GF-D8 (cell line): ENCODE measurements at regions not wholly inside any gene's neighbourhood (a gene's known extent, or its start where the extent isn't known, plus 50 kb on each side); places are given as distances from the start of the nearest gene placed in this dataset.
"Not testable (repeated sequence)": the region's sequence is repeated elsewhere in the genome, so short reads cannot be mapped to it uniquely, and the experiment has no call there.

Experiments
- DNase-seq: peaks from one replicate; lab custom pipeline; 2025; lab: John Stamatoyannopoulos, UW

DNA sequence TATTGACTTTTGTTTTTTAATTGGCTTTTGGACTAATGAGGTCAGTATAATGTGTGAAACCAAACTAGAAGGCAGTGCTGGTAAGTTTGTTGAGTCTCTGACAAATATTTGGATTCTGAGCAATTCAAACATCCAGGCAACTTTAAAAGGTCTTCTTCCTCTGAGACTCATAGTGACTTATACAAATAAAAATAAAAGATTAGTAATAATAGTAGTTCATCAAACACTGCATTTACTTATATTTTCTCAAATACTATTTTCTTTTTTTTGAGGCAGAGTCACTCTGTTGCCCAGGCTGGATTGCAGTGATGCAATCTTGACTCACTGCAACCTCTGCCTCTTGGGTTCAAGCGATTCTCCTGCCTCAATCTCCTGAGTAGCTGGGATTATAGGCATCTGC, 337.9 kb downstream of the DAD1 start:
- DNase-seq, result no peak

GRCh38 chr14:22249770-22250169, 339.3 kb downstream of the DAD1 start:
- no peak for DNase-seq

DNA sequence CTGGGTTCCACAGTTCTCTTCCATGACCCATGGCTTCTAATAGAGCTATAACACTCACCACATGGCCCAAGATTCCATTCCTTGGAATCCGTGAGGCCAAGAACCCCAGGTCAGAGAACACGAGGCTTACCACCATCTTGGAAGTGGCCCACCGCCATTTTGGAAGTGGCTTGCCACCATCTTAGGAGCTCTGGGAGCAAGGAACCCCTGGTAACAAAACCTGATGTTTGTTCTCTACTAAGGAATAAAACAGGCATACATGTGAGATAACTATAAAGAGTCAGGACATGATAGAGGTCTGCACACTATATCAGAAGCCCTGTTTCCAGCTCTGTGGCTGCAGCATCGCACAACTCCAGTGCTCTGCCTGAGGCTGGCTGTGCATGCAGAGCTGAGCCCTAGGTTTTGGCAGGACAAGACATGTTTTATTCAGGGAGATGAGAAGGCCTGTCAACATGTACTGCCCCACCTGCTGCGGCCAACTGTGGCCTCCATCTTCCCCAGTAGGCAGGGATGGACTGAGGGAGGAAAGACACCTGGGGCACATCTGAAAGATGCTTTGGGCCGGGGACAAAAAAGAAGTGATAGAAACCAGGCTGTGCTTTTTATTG, 344.9 kb downstream of the DAD1 start:
- no peak for DNase-seq

- peak; percentile 14 for DNase-seq
Measured at GRCh38 chr14:22238320-22238719, 350.7 kb downstream of the DAD1 start.

- DNase-seq, result no peak
Measured at GRCh38 chr14:22233377-22233776, 355.6 kb downstream of the DAD1 start.

- DNase-seq, result no peak
Measured at GRCh38 chr14:22232933-22233332, 356.1 kb downstream of the DAD1 start.

DNA sequence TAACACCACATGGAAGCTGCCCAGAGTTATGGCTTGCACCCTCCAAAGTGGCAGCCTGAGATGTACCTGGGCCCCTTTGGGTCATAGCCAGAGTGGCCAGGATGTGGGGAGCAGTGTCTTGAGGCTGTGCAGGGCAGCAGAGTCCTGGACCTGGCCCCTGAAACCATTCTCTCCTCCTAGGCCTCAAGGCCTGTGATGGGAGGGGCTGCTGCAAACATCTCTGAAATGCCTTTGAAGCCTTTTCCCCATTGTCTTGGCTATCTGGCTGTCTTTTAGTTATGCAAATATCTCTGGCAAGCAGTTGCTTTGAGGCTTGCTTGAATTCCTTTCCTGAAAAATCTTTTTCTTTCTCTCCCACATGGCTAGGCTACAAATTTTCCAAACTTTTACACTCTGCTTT, 356.5 kb downstream of the DAD1 start:
- DNase-seq, result no peak

GRCh38 chr14:22231018-22231417, 358.0 kb downstream of the DAD1 start:
- no peak for DNase-seq

DNA sequence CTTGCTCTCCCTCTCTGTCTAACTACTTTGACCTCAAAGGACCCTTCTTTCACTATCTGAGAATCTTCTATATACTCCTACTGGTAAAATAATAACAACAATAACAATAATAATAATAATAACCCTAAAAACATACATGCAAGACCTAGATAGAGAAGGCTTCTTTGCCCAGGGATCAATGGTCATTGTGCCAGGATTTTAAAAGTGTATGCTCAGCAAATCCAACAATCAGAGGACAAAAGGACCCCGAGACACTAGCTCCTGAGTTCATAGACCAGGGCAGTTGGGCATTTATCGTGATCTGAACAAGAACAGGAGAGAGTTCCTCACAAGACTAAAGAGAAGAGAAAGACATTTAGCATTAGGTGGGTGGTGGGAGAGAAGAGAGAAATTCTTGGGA, 358.5 kb downstream of the DAD1 start:
- DNase-seq, result no peak

DNA sequence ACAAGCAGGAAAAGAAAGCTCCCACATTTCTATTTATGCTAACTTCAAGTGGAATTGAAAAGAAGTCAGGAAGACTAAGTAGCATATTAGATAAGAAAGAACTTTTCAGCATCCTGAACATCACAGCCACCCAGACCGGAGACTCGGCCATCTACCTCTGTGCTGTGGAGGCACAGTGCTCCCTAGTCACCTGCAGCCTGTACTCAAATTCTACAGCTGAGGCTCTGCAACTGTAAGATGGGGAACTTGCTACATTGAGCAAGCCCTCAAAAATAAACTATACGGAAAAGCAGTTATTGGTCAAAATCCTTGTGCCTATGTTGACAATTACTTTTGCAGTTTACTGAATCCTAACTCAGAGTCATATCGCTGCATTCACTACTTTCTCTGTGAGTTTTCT, 361.9 kb downstream of the DAD1 start:
- no peak for DNase-seq

- peak; percentile 36 for DNase-seq
Measured at GRCh38 chr14:22226381-22226780, 362.6 kb downstream of the DAD1 start.

- no peak for DNase-seq
Measured at GRCh38 chr14:22225516-22226140, 363.4 kb downstream of the DAD1 start.

DNA sequence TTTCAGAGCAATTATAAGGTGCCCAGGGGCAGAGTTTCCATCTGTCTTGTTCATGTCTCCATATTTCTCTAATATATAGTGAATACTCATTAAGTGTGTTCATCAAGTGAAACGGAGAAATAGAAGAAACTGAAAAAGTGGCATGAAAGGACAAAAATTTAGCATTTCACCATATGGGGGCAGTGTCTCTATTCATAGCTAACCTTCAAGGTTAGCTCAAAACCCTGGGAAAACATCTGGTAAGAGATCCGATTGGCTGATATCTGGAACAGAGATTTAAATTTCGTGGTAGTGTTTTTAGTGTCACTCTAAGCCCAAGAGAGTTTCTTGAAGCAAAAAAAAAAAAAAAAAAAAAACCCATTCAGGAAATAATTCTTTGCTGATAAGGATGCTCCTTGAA, 367.5 kb downstream of the DAD1 start:
- no peak for DNase-seq

GRCh38 chr14:22220427-22220826, 368.6 kb downstream of the DAD1 start:
- no peak for DNase-seq

- no peak for DNase-seq
Measured at GRCh38 chr14:22218728-22219127, 370.3 kb downstream of the DAD1 start.

GRCh38 chr14:22213120-22213519, 375.9 kb downstream of the DAD1 start:
- peak; percentile 64 for DNase-seq

DNA sequence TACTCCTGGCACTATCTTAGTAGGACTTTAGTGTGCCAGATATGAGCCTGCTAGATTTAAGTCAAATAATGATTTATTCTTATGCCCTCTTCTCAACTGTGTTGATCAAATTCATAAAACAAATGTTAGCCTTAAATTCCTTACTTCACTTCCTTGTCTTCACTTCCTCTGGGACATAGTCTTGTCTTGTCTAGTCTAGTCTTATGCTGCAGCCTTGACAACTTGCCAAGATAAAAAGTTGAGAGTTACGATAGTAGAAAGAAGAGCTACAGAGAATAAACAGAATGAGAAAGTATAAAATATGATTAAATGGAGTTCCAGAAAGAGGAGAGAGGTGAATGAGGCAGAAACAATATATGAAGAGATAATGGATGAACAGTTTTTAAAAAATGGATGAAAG, 378.1 kb downstream of the DAD1 start:
- no peak for DNase-seq

GRCh38 chr14:22210026-22210425, 379.0 kb downstream of the DAD1 start:
- DNase-seq, result no peak

DNA sequence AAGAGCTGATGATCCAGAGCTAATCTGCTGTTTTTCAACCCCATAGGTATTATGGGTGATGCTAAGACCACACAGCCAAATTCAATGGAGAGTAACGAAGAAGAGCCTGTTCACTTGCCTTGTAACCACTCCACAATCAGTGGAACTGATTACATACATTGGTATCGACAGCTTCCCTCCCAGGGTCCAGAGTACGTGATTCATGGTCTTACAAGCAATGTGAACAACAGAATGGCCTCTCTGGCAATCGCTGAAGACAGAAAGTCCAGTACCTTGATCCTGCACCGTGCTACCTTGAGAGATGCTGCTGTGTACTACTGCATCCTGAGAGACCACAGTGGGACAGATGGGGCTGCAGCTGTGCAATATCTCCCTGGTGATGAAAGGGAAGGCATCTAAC, 386.0 kb downstream of the DAD1 start:
- DNase-seq, result no peak

GRCh38 chr14:22202313-22202712, 386.7 kb downstream of the DAD1 start:
- DNase-seq, result no peak

DNA sequence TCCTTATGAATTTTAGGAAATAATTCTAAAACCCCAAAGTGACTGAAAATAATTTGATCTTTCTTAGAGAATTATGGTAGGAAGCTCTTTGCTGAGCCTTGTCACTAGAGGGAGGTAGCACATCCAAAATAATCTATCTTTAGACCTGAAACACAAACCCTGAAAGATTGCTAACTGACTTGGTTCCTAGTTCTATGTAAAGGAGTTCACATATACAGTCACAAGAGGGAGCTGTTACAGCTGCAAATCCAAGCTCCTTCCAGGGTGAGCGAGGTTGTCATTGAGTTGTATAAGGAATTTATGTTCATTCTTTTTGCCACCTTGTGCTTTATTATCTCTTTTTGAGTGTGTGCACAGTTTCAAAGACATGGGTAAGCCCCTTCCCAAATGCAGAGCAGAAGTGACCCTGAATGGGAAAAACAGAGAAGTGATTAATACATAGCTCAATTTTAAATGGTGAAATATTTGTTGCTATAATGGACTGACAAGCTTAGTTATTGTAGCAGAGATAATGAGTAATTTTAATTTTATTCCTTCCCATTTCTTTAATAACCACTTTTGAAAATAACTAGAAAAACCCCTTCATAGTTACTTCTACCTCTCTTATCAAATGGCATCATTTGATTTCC, 387.9 kb downstream of the DAD1 start:
- DNase-seq, result peak; percentile 29

DNA sequence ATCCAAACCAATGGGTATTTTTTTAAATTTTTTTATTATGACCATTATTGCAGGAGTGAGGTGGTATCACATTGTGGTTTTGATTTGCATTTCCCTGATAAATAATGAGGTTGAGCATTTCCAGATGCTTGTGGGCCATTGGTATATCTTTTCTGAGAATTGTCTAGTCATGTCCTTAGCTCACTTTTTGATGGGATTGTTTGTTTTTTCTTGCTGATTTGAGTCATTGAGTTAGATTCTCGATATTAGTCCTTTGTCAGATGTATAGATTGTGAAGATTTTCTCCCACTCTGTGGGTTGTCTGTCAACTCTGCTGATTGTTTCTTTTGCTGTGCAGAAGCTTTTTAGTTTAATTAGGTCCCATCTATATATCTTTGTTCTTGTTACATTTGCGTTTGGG, 388.9 kb downstream of the DAD1 start:
- DNase-seq, result not testable (repeated sequence)

DNA sequence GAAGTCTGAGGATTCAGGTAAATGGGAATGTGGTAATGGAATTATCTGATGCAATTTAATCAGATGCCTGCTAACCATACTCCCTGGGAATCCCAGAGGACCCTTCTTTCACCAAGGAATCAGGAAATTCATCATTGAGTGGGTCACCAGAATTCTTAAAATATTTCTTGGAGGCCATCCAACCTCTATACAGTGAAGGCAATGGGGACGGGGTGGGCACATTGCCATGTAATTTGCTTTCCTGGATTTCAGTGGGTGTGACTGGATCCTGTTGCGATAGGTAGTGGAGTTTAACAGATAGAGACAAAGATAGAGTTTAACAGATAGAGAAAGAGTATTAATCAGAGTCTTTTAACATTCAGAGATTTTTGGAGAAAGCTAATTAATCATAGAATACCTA, 394.4 kb downstream of the DAD1 start:
- no peak for DNase-seq
